Loucy (cell line): ENCODE measurements at regions not wholly inside any gene's neighbourhood (a gene's known extent, or its start where the extent isn't known, plus 50 kb on each side); places are given as distances from the start of the nearest gene placed in this dataset.

Source experiments
- EZH2phosphoT487 ChIP-seq: fragments of 200-600 bp; IDR thresholded peaks from 2 replicates; pipeline ENCODE4 v1.6.1; 2018; ENCODE audit warnings: antibody characterized with exemption, mild to moderate bottlenecking, moderate library complexity, borderline replicate concordance
- TF ChIP-seq, protein P1 (sequence below): fragments of 200-600 bp; sonication (generic); conservative IDR thresholded peaks from 2 replicates; pipeline ENCODE4 v1.5.1; 2014; ENCODE audit warnings: mild to moderate bottlenecking, antibody characterized with exemption, low read length

- TF ChIP-seq, protein P1, sequence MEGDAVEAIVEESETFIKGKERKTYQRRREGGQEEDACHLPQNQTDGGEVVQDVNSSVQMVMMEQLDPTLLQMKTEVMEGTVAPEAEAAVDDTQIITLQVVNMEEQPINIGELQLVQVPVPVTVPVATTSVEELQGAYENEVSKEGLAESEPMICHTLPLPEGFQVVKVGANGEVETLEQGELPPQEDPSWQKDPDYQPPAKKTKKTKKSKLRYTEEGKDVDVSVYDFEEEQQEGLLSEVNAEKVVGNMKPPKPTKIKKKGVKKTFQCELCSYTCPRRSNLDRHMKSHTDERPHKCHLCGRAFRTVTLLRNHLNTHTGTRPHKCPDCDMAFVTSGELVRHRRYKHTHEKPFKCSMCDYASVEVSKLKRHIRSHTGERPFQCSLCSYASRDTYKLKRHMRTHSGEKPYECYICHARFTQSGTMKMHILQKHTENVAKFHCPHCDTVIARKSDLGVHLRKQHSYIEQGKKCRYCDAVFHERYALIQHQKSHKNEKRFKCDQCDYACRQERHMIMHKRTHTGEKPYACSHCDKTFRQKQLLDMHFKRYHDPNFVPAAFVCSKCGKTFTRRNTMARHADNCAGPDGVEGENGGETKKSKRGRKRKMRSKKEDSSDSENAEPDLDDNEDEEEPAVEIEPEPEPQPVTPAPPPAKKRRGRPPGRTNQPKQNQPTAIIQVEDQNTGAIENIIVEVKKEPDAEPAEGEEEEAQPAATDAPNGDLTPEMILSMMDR, result no peak
- no peak for TF ChIP-seq EZH2phosphoT487
These were observed 2104.5 kb downstream of the MAT2B start for GRCh38 chr5:165609871-165610270.
